ENCODE measurements at regions not wholly inside any gene's neighbourhood (a gene's known extent, or its start where the extent isn't known, plus 50 kb on each side); places are given as distances from the start of the nearest gene placed in this dataset.

- TF ChIP-seq CTCF (IDR thresholded peaks at IDR 0.05 in 2 of 3, conservative IDR thresholded peaks at IDR 0.05 in 1 of 3; ENCODE audit: insufficient read depth in 2 of 3, low read depth in 1 of 3, low read length in 3 of 3) (no peak), ASH1L (IDR thresholded peaks at IDR 0.05; ENCODE audit: borderline replicate concordance, low read depth, partially characterized antibody) (no peak), ETS1 (conservative IDR thresholded peaks at IDR 0.05; ENCODE audit: control insufficient read depth, low read depth, low read length) (no peak), MAZ (CRISPR knock-in tag; conservative IDR thresholded peaks at IDR 0.05 in 1 of 2, IDR thresholded peaks at IDR 0.05 in 1 of 2) (no peak), PHF8 (IDR thresholded peaks at IDR 0.05; ENCODE audit: borderline replicate concordance, low read length) (no peak), RNF2 (IDR thresholded peaks at IDR 0.05) (no peak), ARID3B (CRISPR knock-in tag; IDR thresholded peaks at IDR 0.05; ENCODE audit: borderline replicate concordance) (no peak), SOX6 (IDR thresholded peaks at IDR 0.05) (no peak), FOSL1 (tag; conservative IDR thresholded peaks at IDR 0.05) (no peak), KLF13 (tag; IDR thresholded peaks at IDR 0.05; ENCODE audit: borderline replicate concordance, low read depth) (no peak), EZH2 (IDR thresholded peaks at IDR 0.05; ENCODE audit: borderline replicate concordance, low read depth, low read length) (no peak), SNRNP70 (optimal IDR thresholded peaks at IDR 0.05; ENCODE audit: low read depth, low read length) (no peak), ZSCAN29 (IDR thresholded peaks at IDR 0.05) (no peak), BCOR (IDR thresholded peaks at IDR 0.05) (no peak)
Measured at GRCh38 chr11:109236188-109236587, 185.8 kb upstream of the C11orf87 start.
